Activated CD8-positive, alpha-beta T cell treated with anti-CD3 and anti-CD28 coated beads, Interleukin-2, amount 10 ng/mL, durations not matched to agents 7 days and 5 days (primary cell): ENCODE measurements at regions not wholly inside any gene's neighbourhood (a gene's known extent, or its start where the extent isn't known, plus 50 kb on each side); places are given as distances from the start of the nearest gene placed in this dataset.

Source experiments
- ATAC-seq: fragments of 150-1000 bp; cut with Tn5 transposase; one replicate; pipeline ENCODE4 v1.10.0; 2021; ENCODE audit warnings: moderate library complexity
- CTCF ChIA-PET: fragments of 350-600 bp; sonication (Branson Sonifier 250); formaldehyde crosslinking; loops from one replicate; lab custom pipeline; 2021; ENCODE audit warnings: antibody characterized with exemption; lab: Charles Lee
- POLR2A ChIA-PET: fragments of 350-600 bp; sonication (Branson Sonifier 250); formaldehyde crosslinking; loops from one replicate; lab custom pipeline; 2021; ENCODE audit warnings: antibody characterized with exemption; lab: Charles Lee
- DNase-seq: peaks from one replicate; pipeline ENCODE4 v3.0.0-alpha.2; 2020
- H3K27ac Mint-ChIP-seq: one replicate; pipeline ENCODE4 v1.8.0; 2021; ENCODE audit warnings: mild to moderate bottlenecking, mixed read lengths
- H3K27me3 Mint-ChIP-seq: one replicate; pipeline ENCODE4 v1.8.0; 2021; ENCODE audit warnings: low read depth, mixed read lengths
- H3K36me3 Mint-ChIP-seq: one replicate; pipeline ENCODE4 v1.8.0; 2021; ENCODE audit warnings: low read depth, mixed read lengths
- H3K4me1 Mint-ChIP-seq: one replicate; pipeline ENCODE4 v1.8.0; 2021; ENCODE audit warnings: low read depth, mixed read lengths
- H3K4me3 Mint-ChIP-seq: one replicate; pipeline ENCODE4 v1.8.0; 2021; ENCODE audit warnings: mild to moderate bottlenecking, mixed read lengths
- H3K9me3 Mint-ChIP-seq: one replicate; pipeline ENCODE4 v1.8.0; 2022; ENCODE audit warnings: mixed read lengths; ENCODE audit not compliant: insufficient read depth

GRCh38 chr6:169935861-169936260, 184.4 kb downstream of the ERMARD start:
- no peaks in the 10 kb centered on the region for H3K27me3 Mint-ChIP-seq
- no peak overlapping the region for H3K27ac Mint-ChIP-seq
- H3K36me3 Mint-ChIP-seq, result no peaks in the 10 kb centered on the region
- ChIA-PET POLR2A (no interaction called here), CTCF (no interaction called here)
- no peaks in the 10 kb centered on the region for H3K9me3 Mint-ChIP-seq
- no peaks in the 10 kb centered on the region for H3K4me1 Mint-ChIP-seq
- DNase-seq (no peak), ATAC-seq (no peak)
- no peak overlapping the region for H3K4me3 Mint-ChIP-seq

GRCh38 chr6:169935348-169935718, 183.9 kb downstream of the ERMARD start:
- no peaks in the 10 kb centered on the region for H3K36me3 Mint-ChIP-seq
- ChIA-PET CTCF (interaction anchor here (0.7 kb wide), 1 partner anchor 146 kb away, joined by 3 read pairs; no protein-coding TSS in a partner anchor), POLR2A (no interaction called here)
- DNase-seq (no peak), ATAC-seq (no peak)
- H3K9me3 Mint-ChIP-seq, result no peaks in the 10 kb centered on the region
- H3K27me3 Mint-ChIP-seq, result no peaks in the 10 kb centered on the region
- H3K4me1 Mint-ChIP-seq, result no peaks in the 10 kb centered on the region
- H3K4me3 Mint-ChIP-seq, result no peak overlapping the region
- H3K27ac Mint-ChIP-seq, result no peak overlapping the region

DNA sequence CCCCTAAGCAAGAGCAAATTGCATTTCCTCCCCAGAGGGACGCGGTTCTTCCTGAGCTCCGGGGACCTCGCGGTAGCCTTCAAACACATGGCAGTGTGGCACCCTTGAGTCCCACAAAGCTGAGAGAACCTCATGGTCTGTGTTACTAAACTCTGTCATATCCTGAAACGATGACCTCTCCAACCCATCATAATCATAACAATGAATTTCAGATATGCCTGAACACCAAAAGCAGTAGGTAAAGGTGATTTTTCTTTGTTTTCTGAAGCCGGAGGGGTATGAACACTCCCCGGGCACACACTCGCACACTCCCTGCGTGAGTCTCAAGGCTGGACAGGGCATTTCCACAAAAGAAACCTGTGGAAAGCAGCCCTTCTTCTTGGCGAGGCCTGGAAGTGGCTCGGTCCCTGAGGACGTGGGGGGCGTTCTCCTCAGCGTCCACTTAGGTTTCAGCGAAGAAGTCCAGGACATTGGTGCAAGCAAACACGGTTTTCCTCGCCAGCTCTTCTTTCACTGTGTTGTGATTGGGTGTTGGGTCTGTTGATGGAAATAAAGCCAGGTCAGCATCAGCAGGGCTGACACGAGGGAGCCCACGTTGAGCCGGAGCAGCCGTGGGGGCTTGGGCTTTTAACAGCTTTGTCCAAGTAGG, 183.4 kb downstream of the ERMARD start:
- ChIA-PET CTCF (interaction anchor here (0.7 kb wide), 1 partner anchor 145 kb away, joined by 3 read pairs; no protein-coding TSS in a partner anchor), POLR2A (no interaction called here)
- Mint-ChIP-seq H3K27ac (no peak overlapping the region), H3K9me3 (no peaks in the 10 kb centered on the region), H3K4me1 (no peaks in the 10 kb centered on the region), H3K36me3 (no peaks in the 10 kb centered on the region), H3K27me3 (no peaks in the 10 kb centered on the region), H3K4me3 (no peak overlapping the region)
- no peak for ATAC-seq
- DNase-seq, result no peak

GRCh38 chr6:169933839-169934698, 182.6 kb downstream of the ERMARD start:
- Mint-ChIP-seq H3K27ac (no peak overlapping the region), H3K4me1 (no peaks in the 10 kb centered on the region), H3K36me3 (no peaks in the 10 kb centered on the region), H3K27me3 (peaks cover 5% of the 10 kb centered on the region), H3K4me3 (no peak overlapping the region), H3K9me3 (no peaks in the 10 kb centered on the region)
- DNase-seq, result no peak
- POLR2A ChIA-PET, result no interaction called here
- CTCF ChIA-PET, result no interaction called here
- ATAC-seq, result no peak

- Mint-ChIP-seq H3K27me3 (peaks cover 10% of the 10 kb centered on the region), H3K36me3 (no peaks in the 10 kb centered on the region), H3K4me3 (no peak overlapping the region), H3K9me3 (no peaks in the 10 kb centered on the region), H3K27ac (no peak overlapping the region), H3K4me1 (no peaks in the 10 kb centered on the region)
- CTCF ChIA-PET, result no interaction called here
- POLR2A ChIA-PET, result no interaction called here
- DNase-seq (no peak), ATAC-seq (no peak)
These were observed 181.9 kb downstream of the ERMARD start for GRCh38 chr6:169933251-169933821.

DNA sequence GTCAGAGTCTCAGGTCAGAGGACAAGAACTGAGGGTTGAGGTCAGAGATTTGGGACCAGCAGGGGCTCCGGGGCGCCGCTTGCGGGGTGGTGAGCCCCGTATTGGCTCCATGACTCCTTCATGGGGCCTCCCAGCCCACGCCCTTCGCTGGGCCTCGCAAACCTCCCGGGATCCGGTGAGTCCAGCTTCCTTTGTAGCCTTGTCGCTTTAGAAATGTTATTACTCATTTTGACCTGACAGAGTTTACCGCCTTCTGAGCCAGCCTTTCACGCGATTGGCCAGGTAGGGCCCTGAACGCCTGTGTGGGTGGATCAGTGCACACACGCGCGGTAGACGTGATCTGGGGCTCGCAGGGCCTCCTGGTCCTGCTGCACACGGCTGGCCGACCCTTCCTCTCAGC, 181.1 kb downstream of the ERMARD start:
- Mint-ChIP-seq H3K27ac (no peak overlapping the region), H3K9me3 (no peaks in the 10 kb centered on the region), H3K4me1 (no peaks in the 10 kb centered on the region), H3K27me3 (peaks cover 10% of the 10 kb centered on the region), H3K4me3 (no peak overlapping the region), H3K36me3 (no peaks in the 10 kb centered on the region)
- DNase-seq, result no peak
- ChIA-PET POLR2A (no interaction called here), CTCF (interaction anchor here (1.2 kb wide), 1 partner anchor 101 kb away, joined by 8 read pairs; no protein-coding TSS in a partner anchor)
- no peak for ATAC-seq

DNA sequence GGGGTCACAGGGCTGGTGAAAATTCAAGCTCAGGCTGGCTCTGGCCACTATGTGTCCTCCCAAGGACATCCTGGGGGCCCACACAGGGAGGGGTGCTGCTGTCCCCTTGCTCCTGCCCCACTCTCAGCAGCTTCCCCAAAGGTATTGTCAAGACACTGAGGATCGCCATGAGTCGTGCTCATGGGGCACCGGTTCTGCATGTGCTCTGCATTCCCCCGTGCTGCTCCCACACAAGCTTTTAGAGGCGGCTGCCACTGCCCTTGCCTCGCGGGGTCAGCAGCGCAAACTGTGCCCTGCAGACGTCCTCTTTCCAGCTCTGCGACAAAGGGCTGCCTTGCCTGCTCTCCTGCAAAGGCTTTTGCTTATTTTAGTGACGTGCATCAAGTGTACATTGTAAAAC, 179.8 kb downstream of the ERMARD start:
- CTCF ChIA-PET, result interaction anchor here (0.6 to 1.6 kb wide), 4 partner anchors 12 to 142 kb away, joined by 3 to 4 read pairs (median 4); no protein-coding TSS in a partner anchor
- Mint-ChIP-seq H3K4me3 (no peak overlapping the region), H3K9me3 (no peaks in the 10 kb centered on the region), H3K36me3 (no peaks in the 10 kb centered on the region), H3K4me1 (no peaks in the 10 kb centered on the region), H3K27me3 (peaks cover 10% of the 10 kb centered on the region), H3K27ac (no peak overlapping the region)
- ATAC-seq (no peak), DNase-seq (no peak)
- POLR2A ChIA-PET, result no interaction called here

GRCh38 chr6:169930799-169931198, 179.4 kb downstream of the ERMARD start:
- CTCF ChIA-PET, result interaction anchor here (0.6 to 1.6 kb wide), 4 partner anchors 13 to 141 kb away, joined by 3 to 4 read pairs (median 4); no protein-coding TSS in a partner anchor
- Mint-ChIP-seq H3K4me1 (no peaks in the 10 kb centered on the region), H3K27ac (no peak overlapping the region), H3K9me3 (no peaks in the 10 kb centered on the region), H3K4me3 (no peak overlapping the region), H3K36me3 (no peaks in the 10 kb centered on the region), H3K27me3 (peaks cover 12% of the 10 kb centered on the region)
- POLR2A ChIA-PET, result no interaction called here
- peak; percentile 28 for DNase-seq
- no peak for ATAC-seq

DNA sequence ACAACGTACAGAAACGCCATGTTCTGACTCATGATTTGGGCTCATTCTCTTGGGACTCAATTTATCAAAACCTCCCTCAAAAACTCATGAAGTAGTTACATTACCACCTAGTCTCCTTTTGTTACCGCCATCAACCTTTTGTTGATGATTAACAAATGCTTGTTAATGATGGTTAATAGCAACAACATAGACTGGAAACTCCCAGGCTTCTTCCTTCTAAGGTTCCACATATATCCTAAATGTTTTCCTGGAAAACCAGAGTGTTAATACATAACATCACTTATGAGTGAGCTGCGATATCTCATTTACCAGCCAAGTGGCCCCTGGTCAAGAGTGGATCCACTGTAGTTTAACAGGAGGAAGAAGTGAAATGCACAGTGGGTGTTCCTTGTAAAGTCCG, 176.3 kb downstream of the ERMARD start:
- Mint-ChIP-seq H3K27me3 (peaks cover 15% of the 10 kb centered on the region), H3K9me3 (no peaks in the 10 kb centered on the region), H3K4me3 (no peak overlapping the region), H3K27ac (no peak overlapping the region), H3K36me3 (no peaks in the 10 kb centered on the region), H3K4me1 (no peaks in the 10 kb centered on the region)
- ChIA-PET CTCF (no interaction called here), POLR2A (no interaction called here)
- ATAC-seq (no peak), DNase-seq (no peak)

DNA sequence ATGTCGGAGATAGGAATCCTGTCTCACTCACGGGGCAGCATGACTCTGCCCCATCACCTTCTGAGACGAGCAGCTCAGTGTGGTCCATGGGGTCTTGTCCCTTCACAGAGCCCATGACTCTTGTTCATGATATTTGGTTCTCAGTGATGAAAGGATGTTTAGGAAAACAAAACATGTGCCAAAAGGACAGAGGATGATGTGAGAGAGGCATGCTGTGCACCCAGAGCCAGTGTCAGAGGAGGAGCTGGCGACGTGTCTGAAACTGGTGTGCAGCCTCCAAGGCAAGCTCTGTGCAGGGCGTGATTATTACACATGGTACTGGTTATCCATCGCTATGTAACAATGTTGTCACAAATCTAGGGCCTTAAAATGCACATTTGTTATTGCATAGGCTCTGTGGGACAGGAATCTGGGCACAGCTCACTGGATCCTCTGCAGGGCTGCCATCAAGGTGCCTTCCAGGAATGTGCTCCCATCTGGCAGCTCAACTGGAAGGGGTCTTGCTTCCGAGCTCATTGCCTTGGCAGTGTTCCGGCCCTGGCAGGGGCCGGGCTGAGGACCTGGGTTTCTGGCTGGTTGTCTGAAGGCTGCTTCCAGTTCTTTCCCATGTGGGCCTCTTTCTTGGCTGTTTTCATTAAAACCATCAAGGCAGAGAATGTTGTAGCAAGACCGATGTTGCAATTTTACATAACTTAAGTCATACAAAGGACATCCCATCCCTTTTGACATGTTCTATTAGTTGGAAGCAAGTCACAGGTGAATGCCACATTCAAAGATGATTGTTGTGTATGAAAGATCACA, 175.4 kb downstream of the ERMARD start:
- H3K27me3 Mint-ChIP-seq, result peaks cover 15% of the 10 kb centered on the region
- H3K4me1 Mint-ChIP-seq, result peaks cover 5% of the 10 kb centered on the region
- ChIA-PET POLR2A (no interaction called here), CTCF (interaction anchor here (0.8 kb wide), 1 partner anchor 95 kb away, joined by 3 read pairs; no protein-coding TSS in a partner anchor)
- no peak for DNase-seq
- no peak for ATAC-seq
- H3K27ac Mint-ChIP-seq, result no peak overlapping the region
- H3K9me3 Mint-ChIP-seq, result no peaks in the 10 kb centered on the region
- H3K36me3 Mint-ChIP-seq, result no peaks in the 10 kb centered on the region
- no peak overlapping the region for H3K4me3 Mint-ChIP-seq
